Endodermal cell (in vitro differentiated cells): ENCODE measurements at regions not wholly inside any gene's neighbourhood (a gene's known extent, or its start where the extent isn't known, plus 50 kb on each side); places are given as distances from the start of the nearest gene placed in this dataset.

Experiments used
- DNase-seq: peaks from one replicate; pipeline ENCODE4 v3.0.0-alpha.2; 2017
- H3K27ac ChIP-seq: 2 replicates; pipeline ENCODE4 v1.5.1; 2013; ENCODE audit warnings: mild to moderate bottlenecking, low read depth, low read length, moderate library complexity
- H3K27me3 ChIP-seq: 2 replicates; pipeline ENCODE4 v1.6.1; 2013; ENCODE audit warnings: mild to moderate bottlenecking, low read length, moderate library complexity; ENCODE audit not compliant: insufficient read depth, control insufficient read depth, poor library complexity, severe bottlenecking
- H3K36me3 ChIP-seq: 2 replicates; pipeline ENCODE4 v1.7.0; 2013; ENCODE audit warnings: mild to moderate bottlenecking, low read length, moderate library complexity; ENCODE audit not compliant: control insufficient read depth, insufficient read depth
- H3K4me1 ChIP-seq: one replicate; pipeline ENCODE4 v1.7.0; 2013; ENCODE audit warnings: low read length; ENCODE audit not compliant: control insufficient read depth, insufficient read depth
- H3K4me3 ChIP-seq: 2 replicates; pipeline ENCODE4 v1.5.1; 2013; ENCODE audit warnings: mild to moderate bottlenecking, low read length, moderate library complexity
- H3K9ac ChIP-seq: 2 replicates; pipeline ENCODE4 v1.6.1; 2013; ENCODE audit warnings: mild to moderate bottlenecking, low read length, moderate library complexity; ENCODE audit not compliant: poor library complexity, severe bottlenecking; ENCODE audit errors: extremely low read depth
- H3K9me3 ChIP-seq: 2 replicates; pipeline ENCODE4 v1.6.1; 2013; ENCODE audit warnings: mild to moderate bottlenecking, low read length, moderate library complexity; ENCODE audit not compliant: control insufficient read depth
- H3K27ac Mint-ChIP-seq: 2 replicates; pipeline ENCODE4 v1.8.0; 2020; ENCODE audit warnings: mixed read lengths
- H3K27me3 Mint-ChIP-seq: 2 replicates; pipeline ENCODE4 v1.8.0; 2021; ENCODE audit warnings: mild to moderate bottlenecking, mixed read lengths; ENCODE audit not compliant: insufficient read depth
- H3K36me3 Mint-ChIP-seq: 2 replicates; pipeline ENCODE4 v1.8.0; 2020; ENCODE audit warnings: low read depth, mixed read lengths
- H3K4me1 Mint-ChIP-seq: 2 replicates; pipeline ENCODE4 v1.8.0; 2020; ENCODE audit warnings: mixed read lengths
- H3K4me3 Mint-ChIP-seq: 2 replicates; pipeline ENCODE4 v1.8.0; 2020; ENCODE audit warnings: mild to moderate bottlenecking, moderate library complexity, mixed read lengths
- H3K9me3 Mint-ChIP-seq: 2 replicates; pipeline ENCODE4 v1.8.0; 2020; ENCODE audit warnings: mild to moderate bottlenecking, mixed read lengths
- WGBS, 2 experiments: methylation state at CpG; one replicate each; pipeline versions ENCODE4 v1.1.5 to v1.1.7; 2013; ENCODE audit warnings: missing lambda C conversion rate in 2 of 2, mixed read lengths in 1 of 2; ENCODE audit not compliant: insufficient coverage in 1 of 2, insufficient read length in 1 of 2; 5-methylcytosine and 5-hydroxymethylcytosine counted together
- TF ChIP-seq, protein P1 (sequence below): fragments of 200-600 bp; sonication (generic); conservative IDR thresholded peaks from 2 replicates; pipeline ENCODE4 v1.5.0; 2021; ENCODE audit warnings: antibody characterized with exemption, mild to moderate bottlenecking

DNA sequence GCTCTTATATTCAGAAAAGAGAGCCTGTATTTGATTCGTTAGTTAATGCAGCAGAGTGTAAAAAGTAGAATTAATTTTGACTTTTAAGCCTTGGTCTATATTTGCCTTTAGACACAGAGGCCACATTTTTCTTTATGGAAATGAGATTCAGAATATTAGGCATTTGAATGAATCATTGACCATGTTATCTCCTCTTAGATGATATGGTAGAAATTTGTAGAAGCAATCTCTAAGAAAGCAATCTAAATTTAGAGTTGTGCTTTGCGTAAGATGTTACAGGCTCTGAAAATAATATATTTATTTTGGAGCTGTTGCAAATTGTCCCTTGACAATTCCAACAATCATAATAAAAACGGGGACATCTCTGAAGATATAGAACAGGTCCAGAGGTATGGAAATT, 68.3 kb upstream of the ST6GAL2 start:
- no peaks in the 10 kb centered on the region for H3K4me1 Mint-ChIP-seq
- Histone ChIP-seq H3K4me3 (no peak overlapping the region), H3K27me3 (no peaks in the 10 kb centered on the region), H3K27ac (no peak overlapping the region), H3K9ac (no peak overlapping the region), H3K9me3 (no peaks in the 10 kb centered on the region), H3K36me3 (no peaks in the 10 kb centered on the region), H3K4me1 (no peaks in the 10 kb centered on the region)
- no peak for DNase-seq
- H3K27ac Mint-ChIP-seq, result no peak overlapping the region
- no peaks in the 10 kb centered on the region for H3K27me3 Mint-ChIP-seq
- no peaks in the 10 kb centered on the region for H3K9me3 Mint-ChIP-seq
- TF ChIP-seq, protein P1, sequence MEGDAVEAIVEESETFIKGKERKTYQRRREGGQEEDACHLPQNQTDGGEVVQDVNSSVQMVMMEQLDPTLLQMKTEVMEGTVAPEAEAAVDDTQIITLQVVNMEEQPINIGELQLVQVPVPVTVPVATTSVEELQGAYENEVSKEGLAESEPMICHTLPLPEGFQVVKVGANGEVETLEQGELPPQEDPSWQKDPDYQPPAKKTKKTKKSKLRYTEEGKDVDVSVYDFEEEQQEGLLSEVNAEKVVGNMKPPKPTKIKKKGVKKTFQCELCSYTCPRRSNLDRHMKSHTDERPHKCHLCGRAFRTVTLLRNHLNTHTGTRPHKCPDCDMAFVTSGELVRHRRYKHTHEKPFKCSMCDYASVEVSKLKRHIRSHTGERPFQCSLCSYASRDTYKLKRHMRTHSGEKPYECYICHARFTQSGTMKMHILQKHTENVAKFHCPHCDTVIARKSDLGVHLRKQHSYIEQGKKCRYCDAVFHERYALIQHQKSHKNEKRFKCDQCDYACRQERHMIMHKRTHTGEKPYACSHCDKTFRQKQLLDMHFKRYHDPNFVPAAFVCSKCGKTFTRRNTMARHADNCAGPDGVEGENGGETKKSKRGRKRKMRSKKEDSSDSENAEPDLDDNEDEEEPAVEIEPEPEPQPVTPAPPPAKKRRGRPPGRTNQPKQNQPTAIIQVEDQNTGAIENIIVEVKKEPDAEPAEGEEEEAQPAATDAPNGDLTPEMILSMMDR, result no peak
- no peak overlapping the region for H3K4me3 Mint-ChIP-seq
- H3K36me3 Mint-ChIP-seq, result no peaks in the 10 kb centered on the region
- 83 to 100% methylated on average over 2 to 3 of the region's 3 CpGs for whole genome bisulfite sequencing, 2 experiments

DNA sequence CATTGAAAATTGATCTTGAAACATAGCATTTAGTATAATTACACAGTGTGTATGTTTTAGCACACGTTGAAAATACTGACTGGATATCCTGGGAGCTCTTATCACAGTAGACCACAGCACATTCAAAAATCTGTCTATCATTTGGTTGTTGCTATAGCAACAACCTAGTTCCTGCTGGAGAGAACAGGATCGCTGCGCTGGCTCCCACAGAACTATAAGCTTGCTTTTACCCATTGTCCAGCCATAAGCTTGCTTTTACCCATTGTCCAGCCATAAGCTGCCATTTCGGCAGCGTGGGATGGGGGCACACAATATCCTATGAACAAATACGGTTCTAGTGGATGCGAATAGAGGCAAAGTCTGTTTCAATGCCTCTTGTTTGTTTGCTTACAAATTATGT, 70.4 kb upstream of the ST6GAL2 start:
- Histone ChIP-seq H3K27ac (peak overlapping the region; percentile 59), H3K4me3 (no peak overlapping the region), H3K36me3 (no peaks in the 10 kb centered on the region), H3K4me1 (peaks cover 5% of the 10 kb centered on the region), H3K9ac (no peak overlapping the region), H3K27me3 (no peaks in the 10 kb centered on the region), H3K9me3 (no peaks in the 10 kb centered on the region)
- no peak for DNase-seq
- no peaks in the 10 kb centered on the region for H3K36me3 Mint-ChIP-seq
- H3K27me3 Mint-ChIP-seq, result peaks cover 3% of the 10 kb centered on the region
- H3K4me3 Mint-ChIP-seq, result no peak overlapping the region
- H3K4me1 Mint-ChIP-seq, result peaks cover 13% of the 10 kb centered on the region
- 91% methylated on average over 7 of the region's 7 CpGs; no CpG with 5 or more reads in 1 of the 2 experiments for WGBS, 2 experiments
- TF ChIP-seq, protein P1, result no peak
- no peak overlapping the region for H3K27ac Mint-ChIP-seq
- H3K9me3 Mint-ChIP-seq, result no peaks in the 10 kb centered on the region

DNA sequence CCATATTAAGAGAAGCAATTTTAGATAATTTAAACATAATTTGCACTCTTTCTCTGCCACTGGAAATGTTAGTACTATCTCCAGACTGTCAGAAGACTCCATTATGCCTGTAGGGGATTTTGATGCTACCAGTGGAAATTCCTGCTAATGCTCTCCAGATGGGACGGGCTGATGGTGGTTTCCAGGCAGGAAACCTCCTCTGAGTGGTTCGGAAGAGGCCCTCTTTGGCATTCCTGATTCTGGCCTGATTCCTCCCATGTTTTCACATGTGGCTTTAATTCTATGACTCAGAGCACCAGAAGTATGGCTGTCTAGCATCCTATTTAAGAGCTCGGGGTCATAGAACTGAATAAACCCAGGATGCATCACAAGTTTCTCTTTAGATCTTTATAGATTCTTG, 70.9 kb upstream of the ST6GAL2 start:
- H3K36me3 Mint-ChIP-seq, result no peaks in the 10 kb centered on the region
- 73 to 93% methylated on average over 2 to 3 of the region's 3 CpGs for WGBS, 2 experiments
- no peak overlapping the region for H3K27ac Mint-ChIP-seq
- H3K4me1 Mint-ChIP-seq, result peaks cover 18% of the 10 kb centered on the region
- no peaks in the 10 kb centered on the region for H3K27me3 ChIP-seq
- no peak overlapping the region for H3K4me3 ChIP-seq
- no peaks in the 10 kb centered on the region for H3K9me3 ChIP-seq
- H3K4me3 Mint-ChIP-seq, result no peak overlapping the region
- H3K4me1 ChIP-seq, result peaks cover 5% of the 10 kb centered on the region
- H3K27ac ChIP-seq, result peak overlapping the region; percentile 59
- TF ChIP-seq, protein P1, result no peak
- H3K27me3 Mint-ChIP-seq, result peaks cover 5% of the 10 kb centered on the region
- no peak overlapping the region for H3K9ac ChIP-seq
- DNase-seq, result no peak
- no peaks in the 10 kb centered on the region for H3K9me3 Mint-ChIP-seq
- H3K36me3 ChIP-seq, result no peaks in the 10 kb centered on the region
